ENCODE measurements at regions not wholly inside any gene's neighbourhood (a gene's known extent, or its start where the extent isn't known, plus 50 kb on each side); places are given as distances from the start of the nearest gene placed in this dataset.
"Not testable (repeated sequence)": the region's sequence is repeated elsewhere in the genome, so short reads cannot be mapped to it uniquely, and the experiment has no call there.

DNA sequence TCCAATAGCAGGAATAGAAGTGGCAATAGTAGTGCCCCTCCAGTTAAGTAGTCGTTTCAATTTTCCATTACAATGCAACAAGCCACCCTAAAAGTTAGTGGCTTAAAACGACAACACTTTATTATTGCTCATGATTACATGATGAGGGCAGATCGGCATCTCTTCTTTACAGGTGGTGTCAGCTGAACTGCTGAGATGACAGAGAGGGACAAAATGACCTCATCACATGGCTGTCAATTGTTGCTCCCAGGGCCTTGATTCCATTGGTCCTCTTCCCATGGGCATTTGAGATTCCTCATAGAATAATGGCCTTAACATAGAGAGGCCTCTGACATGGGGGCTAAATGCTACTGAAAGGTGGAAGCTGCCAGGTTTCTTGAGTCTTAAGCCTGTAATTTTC, 679.8 kb upstream of the KLHL1 start:
- Histone ChIP-seq H3K9ac (ENCODE audit: low read length) (no peak overlapping the region), H3K4me1 (ENCODE audit: control insufficient read depth, insufficient read depth, low read length) (no peaks in the 10 kb centered on the region), H3K9me3 (ENCODE audit: control insufficient read depth, low read length) (no peaks in the 10 kb centered on the region), H3K36me3 (ENCODE audit: control insufficient read depth, insufficient read depth, low read length, severe bottlenecking) (no peaks in the 10 kb centered on the region), H3K4me3 (ENCODE audit: low read length) (no peak overlapping the region), H3K27me3 (replicated peaks; ENCODE audit: control insufficient read depth, insufficient read depth, low read length) (no peaks in the 10 kb centered on the region)
- no peak for DNase-seq (ENCODE audit: low read depth)

DNA sequence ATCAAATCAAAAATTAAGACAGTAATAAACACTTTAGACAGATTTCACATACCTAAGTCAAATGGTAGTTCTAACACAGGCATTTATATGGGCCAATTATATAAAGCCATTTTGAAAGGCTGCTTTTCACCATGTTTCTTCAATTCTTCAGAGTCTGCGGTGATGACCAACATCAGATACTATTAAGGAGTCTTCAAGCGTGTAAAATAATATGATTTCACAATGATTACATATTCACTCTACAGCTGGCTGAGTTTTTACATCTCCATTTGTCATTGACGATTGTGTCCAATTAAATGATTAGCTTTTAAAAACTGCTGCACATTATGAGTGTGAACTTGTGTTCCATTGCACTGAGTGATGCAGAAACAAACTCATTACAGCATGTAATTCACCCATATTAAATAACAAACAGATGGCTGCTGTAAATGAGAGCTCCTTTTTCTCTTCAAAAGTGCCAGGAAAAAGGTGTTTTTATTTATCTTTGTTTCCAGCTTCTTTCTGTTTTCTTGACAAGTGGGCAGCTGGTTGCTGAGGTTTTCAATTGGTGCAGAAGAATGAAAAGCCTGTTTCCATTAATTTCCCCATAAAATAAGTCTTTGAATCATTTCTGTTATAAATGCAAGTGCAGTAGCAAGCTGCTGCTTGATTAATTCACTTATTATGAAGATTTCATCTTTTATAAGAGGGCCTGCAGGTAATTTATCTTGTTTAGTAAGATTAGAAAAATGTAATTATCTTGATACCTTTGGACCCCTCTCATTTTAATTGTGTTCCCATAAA, 676.1 kb upstream of the KLHL1 start:
- Histone ChIP-seq H3K36me3 (ENCODE audit: control insufficient read depth, insufficient read depth, low read length, severe bottlenecking) (no peaks in the 10 kb centered on the region), H3K9ac (ENCODE audit: low read length) (no peak overlapping the region), H3K4me3 (ENCODE audit: low read length) (no peak overlapping the region), H3K9me3 (ENCODE audit: control insufficient read depth, low read length) (no peaks in the 10 kb centered on the region), H3K27me3 (replicated peaks; ENCODE audit: control insufficient read depth, insufficient read depth, low read length) (no peaks in the 10 kb centered on the region), H3K4me1 (ENCODE audit: control insufficient read depth, insufficient read depth, low read length) (no peaks in the 10 kb centered on the region)
- DNase-seq (ENCODE audit: low read depth): no peak

GRCh38 chr13:70769817-70770216, 661.6 kb upstream of the KLHL1 start:
- H3K36me3 ChIP-seq (ENCODE audit: control insufficient read depth, insufficient read depth, low read length, severe bottlenecking): no peaks in the 10 kb centered on the region
- H3K9ac ChIP-seq (ENCODE audit: low read length): no peak overlapping the region
- H3K4me1 ChIP-seq (ENCODE audit: control insufficient read depth, insufficient read depth, low read length): no peaks in the 10 kb centered on the region
- no peaks in the 10 kb centered on the region for H3K27me3 ChIP-seq (replicated peaks; ENCODE audit: control insufficient read depth, insufficient read depth, low read length)
- DNase-seq (ENCODE audit: low read depth): no peak
- H3K4me3 ChIP-seq (ENCODE audit: low read length): no peak overlapping the region
- H3K9me3 ChIP-seq (ENCODE audit: control insufficient read depth, low read length): no peaks in the 10 kb centered on the region

- Histone ChIP-seq H3K4me1 (ENCODE audit: control insufficient read depth, insufficient read depth, low read length) (no peaks in the 10 kb centered on the region), H3K36me3 (ENCODE audit: control insufficient read depth, insufficient read depth, low read length, severe bottlenecking) (no peaks in the 10 kb centered on the region), H3K9ac (ENCODE audit: low read length) (no peak overlapping the region), H3K27me3 (replicated peaks; ENCODE audit: control insufficient read depth, insufficient read depth, low read length) (no peaks in the 10 kb centered on the region), H3K9me3 (ENCODE audit: control insufficient read depth, low read length) (no peaks in the 10 kb centered on the region), H3K4me3 (ENCODE audit: low read length) (no peak overlapping the region)
- DNase-seq (ENCODE audit: low read depth): no peak
These were observed 650.7 kb upstream of the KLHL1 start for GRCh38 chr13:70758932-70759331.

GRCh38 chr13:70756088-70756487, 647.8 kb upstream of the KLHL1 start:
- no peaks in the 10 kb centered on the region for H3K36me3 ChIP-seq (ENCODE audit: control insufficient read depth, insufficient read depth, low read length, severe bottlenecking)
- H3K27me3 ChIP-seq (replicated peaks; ENCODE audit: control insufficient read depth, insufficient read depth, low read length): no peaks in the 10 kb centered on the region
- no peak overlapping the region for H3K9ac ChIP-seq (ENCODE audit: low read length)
- no peak for DNase-seq (ENCODE audit: low read depth)
- H3K4me1 ChIP-seq (ENCODE audit: control insufficient read depth, insufficient read depth, low read length): no peaks in the 10 kb centered on the region
- H3K4me3 ChIP-seq (ENCODE audit: low read length): no peak overlapping the region
- H3K9me3 ChIP-seq (ENCODE audit: control insufficient read depth, low read length): no peaks in the 10 kb centered on the region

- Histone ChIP-seq H3K27me3 (replicated peaks; ENCODE audit: control insufficient read depth, insufficient read depth, low read length) (no peaks in the 10 kb centered on the region), H3K4me3 (ENCODE audit: low read length) (no peak overlapping the region), H3K36me3 (ENCODE audit: control insufficient read depth, insufficient read depth, low read length, severe bottlenecking) (no peaks in the 10 kb centered on the region), H3K4me1 (ENCODE audit: control insufficient read depth, insufficient read depth, low read length) (no peaks in the 10 kb centered on the region), H3K9me3 (ENCODE audit: control insufficient read depth, low read length) (no peaks in the 10 kb centered on the region), H3K9ac (ENCODE audit: low read length) (no peak overlapping the region)
- no peak for DNase-seq (ENCODE audit: low read depth)
These were observed 647.2 kb upstream of the KLHL1 start for GRCh38 chr13:70755456-70755855.

DNA sequence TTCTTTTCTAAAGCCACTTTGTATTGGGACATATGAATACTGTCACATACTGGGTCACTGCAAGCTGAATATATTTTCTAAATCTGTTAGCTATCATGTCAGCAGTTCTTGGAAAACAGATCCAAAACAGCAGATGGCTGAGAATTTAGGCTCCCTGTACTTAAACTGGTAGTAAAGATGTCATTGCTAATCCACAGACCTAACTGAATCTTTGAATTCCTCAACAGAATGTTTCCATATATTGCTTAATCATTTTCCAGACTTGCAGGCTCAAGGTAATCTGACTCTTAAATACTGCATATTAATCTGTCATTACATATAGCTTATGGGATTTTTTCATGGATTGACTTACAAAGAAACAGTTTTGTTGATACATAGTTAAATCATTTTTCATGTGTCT, 639.0 kb upstream of the KLHL1 start:
- H3K27me3 ChIP-seq (replicated peaks; ENCODE audit: control insufficient read depth, insufficient read depth, low read length): no peaks in the 10 kb centered on the region
- peak; percentile 15 for DNase-seq (ENCODE audit: low read depth)
- no peak overlapping the region for H3K9ac ChIP-seq (ENCODE audit: low read length)
- H3K9me3 ChIP-seq (ENCODE audit: control insufficient read depth, low read length): no peaks in the 10 kb centered on the region
- no peak overlapping the region for H3K4me3 ChIP-seq (ENCODE audit: low read length)
- H3K36me3 ChIP-seq (ENCODE audit: control insufficient read depth, insufficient read depth, low read length, severe bottlenecking): no peaks in the 10 kb centered on the region
- H3K4me1 ChIP-seq (ENCODE audit: control insufficient read depth, insufficient read depth, low read length): no peaks in the 10 kb centered on the region

DNA sequence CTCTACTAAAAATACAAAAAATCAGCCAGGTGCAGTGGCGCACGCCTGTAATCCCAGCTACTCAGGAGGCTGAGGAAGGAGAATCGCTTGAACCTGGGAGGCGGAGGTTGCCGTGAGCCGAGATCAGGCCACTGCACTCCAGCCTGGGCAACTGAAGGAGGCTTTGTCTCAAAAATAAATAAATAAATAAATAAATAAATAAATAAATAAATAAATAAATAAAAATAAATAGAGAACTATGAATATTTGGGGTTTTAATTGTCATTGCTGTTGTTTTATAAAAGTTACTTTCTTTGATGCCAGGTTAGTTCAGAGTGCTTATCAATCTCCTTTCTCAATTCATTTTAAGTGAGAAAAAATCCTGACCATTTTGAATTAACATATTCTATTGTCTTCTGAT, 638.2 kb upstream of the KLHL1 start:
- H3K36me3 ChIP-seq (ENCODE audit: control insufficient read depth, insufficient read depth, low read length, severe bottlenecking); H3K4me1 ChIP-seq (ENCODE audit: control insufficient read depth, insufficient read depth, low read length); H3K4me3 ChIP-seq (ENCODE audit: low read length); DNase-seq (ENCODE audit: low read depth); H3K9me3 ChIP-seq (ENCODE audit: control insufficient read depth, low read length); H3K27me3 ChIP-seq (replicated peaks; ENCODE audit: control insufficient read depth, insufficient read depth, low read length); H3K9ac ChIP-seq (ENCODE audit: low read length): not testable (repeated sequence)

GRCh38 chr13:70736622-70737317, 628.5 kb upstream of the KLHL1 start:
- H3K27me3 ChIP-seq (replicated peaks; ENCODE audit: control insufficient read depth, insufficient read depth, low read length): no peaks in the 10 kb centered on the region
- no peaks in the 10 kb centered on the region for H3K36me3 ChIP-seq (ENCODE audit: control insufficient read depth, insufficient read depth, low read length, severe bottlenecking)
- no peaks in the 10 kb centered on the region for H3K4me1 ChIP-seq (ENCODE audit: control insufficient read depth, insufficient read depth, low read length)
- H3K4me3 ChIP-seq (ENCODE audit: low read length): no peak overlapping the region
- no peak overlapping the region for H3K9ac ChIP-seq (ENCODE audit: low read length)
- H3K9me3 ChIP-seq (ENCODE audit: control insufficient read depth, low read length): no peaks in the 10 kb centered on the region
- DNase-seq (ENCODE audit: low read depth): no peak

DNA sequence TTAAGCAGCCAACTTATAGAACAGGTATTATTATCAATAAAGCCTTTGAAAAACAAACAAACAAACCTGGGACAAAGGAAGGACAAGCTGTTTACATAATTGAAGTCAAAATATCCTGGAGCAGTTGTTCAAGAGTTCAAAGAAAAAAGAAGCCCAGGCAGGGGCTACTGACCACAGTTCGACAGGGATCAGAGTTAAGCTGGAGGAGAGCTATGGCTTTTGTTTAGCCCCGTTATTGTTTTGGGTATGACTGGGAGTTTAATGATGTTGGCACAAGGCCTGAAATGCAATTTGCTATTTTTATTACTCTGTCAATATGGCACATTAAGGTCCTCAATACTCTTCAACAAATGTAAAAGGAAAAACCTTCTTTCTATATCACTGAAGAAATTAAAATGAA, 624.4 kb upstream of the KLHL1 start:
- no peaks in the 10 kb centered on the region for H3K27me3 ChIP-seq (replicated peaks; ENCODE audit: control insufficient read depth, insufficient read depth, low read length)
- DNase-seq (ENCODE audit: low read depth): no peak
- H3K9me3 ChIP-seq (ENCODE audit: control insufficient read depth, low read length): no peaks in the 10 kb centered on the region
- no peaks in the 10 kb centered on the region for H3K4me1 ChIP-seq (ENCODE audit: control insufficient read depth, insufficient read depth, low read length)
- no peak overlapping the region for H3K9ac ChIP-seq (ENCODE audit: low read length)
- no peak overlapping the region for H3K4me3 ChIP-seq (ENCODE audit: low read length)
- H3K36me3 ChIP-seq (ENCODE audit: control insufficient read depth, insufficient read depth, low read length, severe bottlenecking): no peaks in the 10 kb centered on the region

GRCh38 chr13:70729369-70729768, 621.1 kb upstream of the KLHL1 start:
- H3K4me1 ChIP-seq (ENCODE audit: control insufficient read depth, insufficient read depth, low read length): no peaks in the 10 kb centered on the region
- no peaks in the 10 kb centered on the region for H3K36me3 ChIP-seq (ENCODE audit: control insufficient read depth, insufficient read depth, low read length, severe bottlenecking)
- no peaks in the 10 kb centered on the region for H3K27me3 ChIP-seq (replicated peaks; ENCODE audit: control insufficient read depth, insufficient read depth, low read length)
- no peak overlapping the region for H3K4me3 ChIP-seq (ENCODE audit: low read length)
- DNase-seq (ENCODE audit: low read depth): no peak
- no peaks in the 10 kb centered on the region for H3K9me3 ChIP-seq (ENCODE audit: control insufficient read depth, low read length)
- H3K9ac ChIP-seq (ENCODE audit: low read length): no peak overlapping the region

Data from adipocyte (in vitro differentiated cells).